GM18520 (cell line): ENCODE measurements at regions not wholly inside any gene's neighbourhood (a gene's known extent, or its start where the extent isn't known, plus 50 kb on each side); places are given as distances from the start of the nearest gene placed in this dataset.

ENCODE experiments used
- ATAC-seq: cut with Tn5 transposase; IDR thresholded peaks from one replicate; pipeline ENCODE4 v1.9.1; 2021; ENCODE audit not compliant: unreplicated experiment

- no peak for ATAC-seq
Measured at GRCh38 chr4:138670681-138671080, 344.9 kb upstream of the NOCT start.

GRCh38 chr4:138669479-138670315 is 345.9 kb upstream of the NOCT start:
- peak; percentile 51 for ATAC-seq

GRCh38 chr4:138668309-138668708 is 347.3 kb upstream of the NOCT start:
- ATAC-seq = no peak

- ATAC-seq = no peak
Measured at GRCh38 chr4:138666366-138666765, 349.2 kb upstream of the NOCT start.

GRCh38 chr4:138665851-138666250 is 349.7 kb upstream of the NOCT start:
- ATAC-seq = no peak

- ATAC-seq = no peak
Measured at GRCh38 chr4:138663883-138664282, 351.7 kb upstream of the NOCT start.

GRCh38 chr4:138659812-138660316 is 355.7 kb upstream of the NOCT start:
- ATAC-seq = no peak

- no peak for ATAC-seq
Measured at GRCh38 chr4:138659037-138659811, 356.4 kb upstream of the NOCT start.

GRCh38 chr4:138658518-138658917 is 357.1 kb upstream of the NOCT start:
- no peak for ATAC-seq

GRCh38 chr4:138656990-138657389 is 358.6 kb upstream of the NOCT start:
- ATAC-seq = no peak

GRCh38 chr4:138655985-138656384 is 359.6 kb upstream of the NOCT start:
- no peak for ATAC-seq

GRCh38 chr4:138655286-138655685 is 360.3 kb upstream of the NOCT start:
- ATAC-seq = no peak

- peak; percentile 61 for ATAC-seq
Measured at GRCh38 chr4:138650929-138651448, 364.6 kb upstream of the NOCT start.

GRCh38 chr4:138650495-138650894 is 365.1 kb upstream of the NOCT start:
- ATAC-seq = no peak

- no peak for ATAC-seq
Measured at GRCh38 chr4:138647433-138647832, 368.1 kb upstream of the NOCT start.

- no peak for ATAC-seq
Measured at GRCh38 chr4:138646383-138646782, 369.2 kb upstream of the NOCT start.

GRCh38 chr4:138645289-138645688 is 370.3 kb upstream of the NOCT start:
- ATAC-seq = no peak

GRCh38 chr4:138644322-138644721 is 371.3 kb upstream of the NOCT start:
- ATAC-seq = no peak

GRCh38 chr4:138643827-138644226 is 371.8 kb upstream of the NOCT start:
- ATAC-seq = no peak

- no peak for ATAC-seq
Measured at GRCh38 chr4:138639018-138639741, 376.4 kb upstream of the NOCT start.

GRCh38 chr4:138636781-138637180 is 378.8 kb upstream of the NOCT start:
- no peak for ATAC-seq
